Astrocyte (in vitro differentiated cells and primary cell): ENCODE measurements at regions not wholly inside any gene's neighbourhood (a gene's known extent, or its start where the extent isn't known, plus 50 kb on each side); places are given as distances from the start of the nearest gene placed in this dataset.
"Not testable (repeated sequence)": the region's sequence is repeated elsewhere in the genome, so short reads cannot be mapped to it uniquely, and the experiment has no call there.

Experiments used
- DNase-seq: peaks from one replicate; pipeline ENCODE4 v3.0.0-alpha.2; 2010; ENCODE audit warnings: low read depth
- FAIRE-seq: peaks from 2 replicates; lab custom pipeline; 2011; peaks lifted over from hg19 to GRCh38; lab: Jason Lieb, UNC
- H2AFZ ChIP-seq: 2 replicates; pipeline ENCODE4 v1.6.0; 2012; ENCODE audit warnings: low read depth, low read length, inconsistent platforms
- H3K27ac ChIP-seq: 2 replicates; pipeline ENCODE4 v1.5.1; 2011; ENCODE audit warnings: low read depth, low read length, inconsistent platforms
- H3K27me3 ChIP-seq: 2 replicates; pipeline ENCODE4 v1.6.0; 2011; ENCODE audit warnings: low read length, inconsistent platforms; ENCODE audit not compliant: insufficient read depth
- H3K36me3 ChIP-seq: 2 replicates; pipeline ENCODE4 v1.5.1; 2011; ENCODE audit warnings: low read length, inconsistent platforms; ENCODE audit not compliant: insufficient read depth
- H3K4me1 ChIP-seq: 2 replicates; pipeline ENCODE4 v1.5.1; 2011; ENCODE audit warnings: low read length, inconsistent platforms; ENCODE audit not compliant: insufficient read depth
- H3K4me2 ChIP-seq: 2 replicates; pipeline ENCODE4 v1.6.0; 2012; ENCODE audit warnings: low read length, inconsistent platforms
- H3K4me3 ChIP-seq: 2 replicates; pipeline ENCODE4 v1.5.1; 2011; ENCODE audit warnings: low read depth, mild to moderate bottlenecking, low read length, inconsistent platforms; ENCODE audit not compliant: insufficient read depth
- H3K79me2 ChIP-seq: 2 replicates; pipeline ENCODE4 v1.6.0; 2012; ENCODE audit warnings: mild to moderate bottlenecking, low read length, inconsistent platforms; ENCODE audit not compliant: insufficient read depth
- H3K9ac ChIP-seq: 2 replicates; pipeline ENCODE4 v1.6.0; 2012; ENCODE audit warnings: mild to moderate bottlenecking, low read length, inconsistent platforms
- H3K9me3 ChIP-seq: 2 replicates; pipeline ENCODE4 v1.5.1; 2012; ENCODE audit warnings: low read depth, mild to moderate bottlenecking, low read length, inconsistent platforms; ENCODE audit not compliant: insufficient read depth
- H4K20me1 ChIP-seq: 2 replicates; pipeline ENCODE4 v1.6.0; 2012; ENCODE audit warnings: low read length, inconsistent platforms; ENCODE audit not compliant: insufficient read depth
- H3K27ac Mint-ChIP-seq: one replicate; pipeline ENCODE4 v1.8.0; 2021; ENCODE audit warnings: mild to moderate bottlenecking, mixed read lengths; ENCODE audit not compliant: unreplicated experiment
- H3K27me3 Mint-ChIP-seq: one replicate; pipeline ENCODE4 v1.8.0; 2021; ENCODE audit warnings: low read depth, mixed read lengths; ENCODE audit not compliant: unreplicated experiment
- H3K36me3 Mint-ChIP-seq: one replicate; pipeline ENCODE4 v1.8.0; 2021; ENCODE audit warnings: low read depth, mixed read lengths; ENCODE audit not compliant: unreplicated experiment
- H3K4me1 Mint-ChIP-seq: one replicate; pipeline ENCODE4 v1.8.0; 2021; ENCODE audit warnings: low read depth, mixed read lengths; ENCODE audit not compliant: unreplicated experiment
- H3K4me3 Mint-ChIP-seq: one replicate; pipeline ENCODE4 v1.8.0; 2021; ENCODE audit warnings: mild to moderate bottlenecking, moderate library complexity, mixed read lengths; ENCODE audit not compliant: unreplicated experiment
- H3K9me3 Mint-ChIP-seq: one replicate; pipeline ENCODE4 v1.8.0; 2021; ENCODE audit warnings: mild to moderate bottlenecking, mixed read lengths; ENCODE audit not compliant: unreplicated experiment
- CTCF ChIP-seq: IDR thresholded peaks from 2 replicates; pipeline ENCODE4 v1.5.1; 2011; ENCODE audit warnings: low read depth, mild to moderate bottlenecking, inconsistent platforms, low read length, moderate library complexity; ENCODE audit not compliant: insufficient read depth
- EZH2 ChIP-seq: IDR thresholded peaks from 2 replicates; pipeline ENCODE4 v1.6.1; 2012; ENCODE audit warnings: mild to moderate bottlenecking, low read length, inconsistent platforms; ENCODE audit not compliant: insufficient read depth

GRCh38 chr12:74280156-74280655 lies 257.4 kb upstream of the ATXN7L3B start:
- H3K9me3 ChIP-seq: no peaks in the 10 kb centered on the region
- H2AFZ ChIP-seq: no peak overlapping the region
- Mint-ChIP-seq H3K36me3 (no peaks in the 10 kb centered on the region), H3K4me1 (no peaks in the 10 kb centered on the region), H3K27me3 (no peaks in the 10 kb centered on the region), H3K4me3 (no peak overlapping the region), H3K27ac (no peak overlapping the region), H3K9me3 (peaks cover 7% of the 10 kb centered on the region)
- H3K4me1 ChIP-seq: no peaks in the 10 kb centered on the region
- H3K4me3 ChIP-seq: no peak overlapping the region
- no peak for FAIRE-seq
- H4K20me1 ChIP-seq: no peaks in the 10 kb centered on the region
- H3K79me2 ChIP-seq: no peaks in the 10 kb centered on the region
- no peak overlapping the region for H3K4me2 ChIP-seq
- H3K9ac ChIP-seq: no peak overlapping the region
- no peaks in the 10 kb centered on the region for H3K36me3 ChIP-seq
- TF ChIP-seq EZH2: no peak
- H3K27me3 ChIP-seq: no peaks in the 10 kb centered on the region
- H3K27ac ChIP-seq: no peak overlapping the region
- DNase-seq: no peak

GRCh38 chr12:74281401-74282180 lies 256.0 kb upstream of the ATXN7L3B start:
- not testable (repeated sequence) for H2AFZ ChIP-seq, H3K9me3 Mint-ChIP-seq, H3K27ac ChIP-seq, H3K4me1 Mint-ChIP-seq, H3K79me2 ChIP-seq, H3K4me2 ChIP-seq, H3K36me3 ChIP-seq, H3K9ac ChIP-seq, H3K4me3 Mint-ChIP-seq, H3K27me3 ChIP-seq, H4K20me1 ChIP-seq, FAIRE-seq, H3K9me3 ChIP-seq, H3K4me3 ChIP-seq, H3K27ac Mint-ChIP-seq, H3K36me3 Mint-ChIP-seq, DNase-seq, H3K27me3 Mint-ChIP-seq, H3K4me1 ChIP-seq

GRCh38 chr12:74283646-74284045 lies 254.0 kb upstream of the ATXN7L3B start:
- no peaks in the 10 kb centered on the region for H3K9me3 Mint-ChIP-seq
- no peaks in the 10 kb centered on the region for H3K9me3 ChIP-seq
- TF ChIP-seq EZH2 (no peak), CTCF (no peak)

More at GRCh38 chr12:74283646-74284045, 254.0 kb upstream of the ATXN7L3B start:
- H3K4me1 ChIP-seq: no peaks in the 10 kb centered on the region
- Mint-ChIP-seq H3K27me3 (no peaks in the 10 kb centered on the region), H3K27ac (no peak overlapping the region), H3K36me3 (no peaks in the 10 kb centered on the region), H3K4me1 (no peaks in the 10 kb centered on the region), H3K4me3 (no peak overlapping the region)
- H3K27ac ChIP-seq: no peak overlapping the region
- H3K36me3 ChIP-seq: no peaks in the 10 kb centered on the region
- no peak overlapping the region for H3K9ac ChIP-seq
- DNase-seq: no peak
- H2AFZ ChIP-seq: no peak overlapping the region
- no peaks in the 10 kb centered on the region for H3K27me3 ChIP-seq
- no peaks in the 10 kb centered on the region for H4K20me1 ChIP-seq
- H3K4me3 ChIP-seq: no peak overlapping the region
- no peak overlapping the region for H3K4me2 ChIP-seq
- no peak for FAIRE-seq
- no peaks in the 10 kb centered on the region for H3K79me2 ChIP-seq
